ENCODE measurements at regions not wholly inside any gene's neighbourhood (a gene's known extent, or its start where the extent isn't known, plus 50 kb on each side); places are given as distances from the start of the nearest gene placed in this dataset.

- no peaks in the 10 kb centered on the region for H4K20me1 ChIP-seq (ENCODE audit: control insufficient read depth, extremely low read depth, insufficient read depth, low read length)
- no peak overlapping the region for H3K4me2 ChIP-seq (ENCODE audit: extremely low read depth, insufficient read depth, low read length)
- TF ChIP-seq EZH2 (IDR thresholded peaks at IDR 0.05; ENCODE audit: low read length, missing control alignments) (no peak), CTCF (conservative IDR thresholded peaks at IDR 0.05 in 1 of 2, IDR thresholded peaks at IDR 0.05 in 1 of 2; ENCODE audit: low read depth in 1 of 2, low read length in 2 of 2) (no peak)
- no peak overlapping the region for H3K9ac ChIP-seq (ENCODE audit: insufficient read depth, low read length)
- H3K27me3 ChIP-seq (ENCODE audit: control insufficient read depth, insufficient read depth, low read length): no peaks in the 10 kb centered on the region
- no peak overlapping the region for H2AFZ ChIP-seq (ENCODE audit: low read length)
- DNase-seq (ENCODE audit: low read depth in 2 of 2): no peak
- no peaks in the 10 kb centered on the region for H3K9me3 ChIP-seq (ENCODE audit: control insufficient read depth, insufficient read depth, low read depth, low read length)
- no peak overlapping the region for H3K4me3 ChIP-seq (replicated peaks in 1 of 4; ENCODE audit: control extremely low read depth in 1 of 4, insufficient read depth in 1 of 4, low read depth in 3 of 4, low read length in 4 of 4)
- H3K36me3 ChIP-seq (ENCODE audit: control insufficient read depth, insufficient read depth, low read length): no peaks in the 10 kb centered on the region
- no peaks in the 10 kb centered on the region for H3K4me1 ChIP-seq (ENCODE audit: control insufficient read depth, extremely low read depth, insufficient read depth, low read length)
- no peak overlapping the region for H3K27ac ChIP-seq (ENCODE audit: insufficient read depth, low read length)
- H3K79me2 ChIP-seq (ENCODE audit: control insufficient read depth, insufficient read depth, low read length): no peaks in the 10 kb centered on the region
Measured at GRCh38 chr4:125459531-125459930, 144.8 kb downstream of the FAT4 start.

GRCh38 chr4:125461676-125462363 lies 147.1 kb downstream of the FAT4 start:
- Histone ChIP-seq H3K4me1 (ENCODE audit: control insufficient read depth, extremely low read depth, insufficient read depth, low read length) (no peaks in the 10 kb centered on the region), H2AFZ (ENCODE audit: low read length) (no peak overlapping the region)

GRCh38 chr4:125464146-125464545 lies 149.4 kb downstream of the FAT4 start:
- Histone ChIP-seq H3K4me2 (ENCODE audit: extremely low read depth, insufficient read depth, low read length) (no peak overlapping the region), H3K36me3 (ENCODE audit: control insufficient read depth, insufficient read depth, low read length) (no peaks in the 10 kb centered on the region)

More at GRCh38 chr4:125461676-125462363, 147.1 kb downstream of the FAT4 start:
- no peaks in the 10 kb centered on the region for H4K20me1 ChIP-seq (ENCODE audit: control insufficient read depth, extremely low read depth, insufficient read depth, low read length)
- no peaks in the 10 kb centered on the region for H3K79me2 ChIP-seq (ENCODE audit: control insufficient read depth, insufficient read depth, low read length)
- no peaks in the 10 kb centered on the region for H3K36me3 ChIP-seq (ENCODE audit: control insufficient read depth, insufficient read depth, low read length)
- H3K4me3 ChIP-seq (replicated peaks in 1 of 4; ENCODE audit: control extremely low read depth in 1 of 4, insufficient read depth in 1 of 4, low read depth in 3 of 4, low read length in 4 of 4): no peak overlapping the region
- no peak overlapping the region for H3K9ac ChIP-seq (ENCODE audit: insufficient read depth, low read length)
- no peak for DNase-seq (ENCODE audit: low read depth in 2 of 2)
- no peak overlapping the region for H3K27ac ChIP-seq (ENCODE audit: insufficient read depth, low read length)
- TF ChIP-seq CTCF (conservative IDR thresholded peaks at IDR 0.05 in 1 of 2, IDR thresholded peaks at IDR 0.05 in 1 of 2; ENCODE audit: low read depth in 1 of 2, low read length in 2 of 2) (no peak), EZH2 (IDR thresholded peaks at IDR 0.05; ENCODE audit: low read length, missing control alignments) (no peak)
- H3K9me3 ChIP-seq (ENCODE audit: control insufficient read depth, insufficient read depth, low read depth, low read length): no peaks in the 10 kb centered on the region
- H3K4me2 ChIP-seq (ENCODE audit: extremely low read depth, insufficient read depth, low read length): no peak overlapping the region
- no peaks in the 10 kb centered on the region for H3K27me3 ChIP-seq (ENCODE audit: control insufficient read depth, insufficient read depth, low read length)

More at GRCh38 chr4:125464146-125464545, 149.4 kb downstream of the FAT4 start:
- Histone ChIP-seq H3K4me3 (replicated peaks in 1 of 4; ENCODE audit: control extremely low read depth in 1 of 4, insufficient read depth in 1 of 4, low read depth in 3 of 4, low read length in 4 of 4) (no peak overlapping the region), H3K4me1 (ENCODE audit: control insufficient read depth, extremely low read depth, insufficient read depth, low read length) (no peaks in the 10 kb centered on the region), H4K20me1 (ENCODE audit: control insufficient read depth, extremely low read depth, insufficient read depth, low read length) (no peaks in the 10 kb centered on the region), H3K27me3 (ENCODE audit: control insufficient read depth, insufficient read depth, low read length) (no peaks in the 10 kb centered on the region), H3K9ac (ENCODE audit: insufficient read depth, low read length) (no peak overlapping the region), H3K9me3 (ENCODE audit: control insufficient read depth, insufficient read depth, low read depth, low read length) (no peaks in the 10 kb centered on the region), H3K27ac (ENCODE audit: insufficient read depth, low read length) (no peak overlapping the region), H3K79me2 (ENCODE audit: control insufficient read depth, insufficient read depth, low read length) (no peaks in the 10 kb centered on the region), H2AFZ (ENCODE audit: low read length) (no peak overlapping the region)
- no peak for DNase-seq (ENCODE audit: low read depth in 2 of 2)
- no peak for TF ChIP-seq CTCF (conservative IDR thresholded peaks at IDR 0.05 in 1 of 2, IDR thresholded peaks at IDR 0.05 in 1 of 2; ENCODE audit: low read depth in 1 of 2, low read length in 2 of 2)
- TF ChIP-seq EZH2 (IDR thresholded peaks at IDR 0.05; ENCODE audit: low read length, missing control alignments): no peak

Data from fibroblast of lung (primary cell).